GM21367 (cell line): ENCODE measurements at regions not wholly inside any gene's neighbourhood (a gene's known extent, or its start where the extent isn't known, plus 50 kb on each side); places are given as distances from the start of the nearest gene placed in this dataset.

Source experiments
- ATAC-seq: cut with Tn5 transposase; IDR thresholded peaks from one replicate; pipeline ENCODE4 v1.9.1; 2021; ENCODE audit not compliant: unreplicated experiment

GRCh38 chr15:99921101-99921500, 187.9 kb upstream of the LYSMD4 start:
- ATAC-seq, result no peak

- no peak for ATAC-seq
Observed at GRCh38 chr15:99918072-99918471, 184.8 kb upstream of the LYSMD4 start.

- no peak for ATAC-seq
Observed at GRCh38 chr15:99917252-99917651, 184.0 kb upstream of the LYSMD4 start.

- no peak for ATAC-seq
Observed at GRCh38 chr15:99916668-99917223, 183.5 kb upstream of the LYSMD4 start.

- ATAC-seq, result no peak
Observed at GRCh38 chr15:99914723-99915122, 181.5 kb upstream of the LYSMD4 start.

- no peak for ATAC-seq
Observed at GRCh38 chr15:99911816-99912215, 178.6 kb upstream of the LYSMD4 start.

GRCh38 chr15:99909592-99910295, 176.5 kb upstream of the LYSMD4 start:
- no peak for ATAC-seq

GRCh38 chr15:99907698-99908097, 174.5 kb upstream of the LYSMD4 start:
- no peak for ATAC-seq

- ATAC-seq, result no peak
Observed at GRCh38 chr15:99906793-99907192, 173.6 kb upstream of the LYSMD4 start.

GRCh38 chr15:99906311-99906710, 173.1 kb upstream of the LYSMD4 start:
- ATAC-seq, result no peak

GRCh38 chr15:99902248-99902928, 169.2 kb upstream of the LYSMD4 start:
- ATAC-seq, result no peak

GRCh38 chr15:99895956-99896311, 162.7 kb upstream of the LYSMD4 start:
- ATAC-seq, result no peak

GRCh38 chr15:99895189-99895955, 162.1 kb upstream of the LYSMD4 start:
- ATAC-seq, result no peak

GRCh38 chr15:99878835-99879234, 145.6 kb upstream of the LYSMD4 start:
- ATAC-seq, result no peak

- ATAC-seq, result no peak
Observed at GRCh38 chr15:99873451-99873850, 140.2 kb upstream of the LYSMD4 start.

- no peak for ATAC-seq
Observed at GRCh38 chr15:99863550-99864198, 130.4 kb upstream of the LYSMD4 start.

GRCh38 chr15:99857836-99858235, 124.6 kb upstream of the LYSMD4 start:
- no peak for ATAC-seq

GRCh38 chr15:99850517-99850916, 117.3 kb upstream of the LYSMD4 start:
- ATAC-seq, result no peak

GRCh38 chr15:99845009-99845408, 111.8 kb upstream of the LYSMD4 start:
- ATAC-seq, result peak; percentile 58

GRCh38 chr15:99844150-99844549, 110.9 kb upstream of the LYSMD4 start:
- no peak for ATAC-seq

GRCh38 chr15:99842071-99842470, 108.8 kb upstream of the LYSMD4 start:
- ATAC-seq, result no peak
